GM19452 (cell line): ENCODE measurements at regions not wholly inside any gene's neighbourhood (a gene's known extent, or its start where the extent isn't known, plus 50 kb on each side); places are given as distances from the start of the nearest gene placed in this dataset.
"Not testable (repeated sequence)": the region's sequence is repeated elsewhere in the genome, so short reads cannot be mapped to it uniquely, and the experiment has no call there.

Experiments used
- ATAC-seq: cut with Tn5 transposase; IDR thresholded peaks from one replicate; pipeline ENCODE4 v1.9.1; 2021; ENCODE audit not compliant: unreplicated experiment

GRCh38 chr17:20681746-20682722, 102.5 kb downstream of the CDRT15L2 start:
- not testable (repeated sequence) for ATAC-seq

GRCh38 chr17:20683651-20684229, 104.2 kb downstream of the CDRT15L2 start:
- not testable (repeated sequence) for ATAC-seq

GRCh38 chr17:20684975-20685374, 105.5 kb downstream of the CDRT15L2 start:
- not testable (repeated sequence) for ATAC-seq

GRCh38 chr17:20687584-20687983, 108.1 kb downstream of the CDRT15L2 start:
- not testable (repeated sequence) for ATAC-seq

GRCh38 chr17:20689170-20689749, 109.7 kb downstream of the CDRT15L2 start:
- not testable (repeated sequence) for ATAC-seq

GRCh38 chr17:20692706-20693105, 113.2 kb downstream of the CDRT15L2 start:
- ATAC-seq = not testable (repeated sequence)

GRCh38 chr17:20695871-20696270, 116.3 kb downstream of the CDRT15L2 start:
- not testable (repeated sequence) for ATAC-seq

- ATAC-seq = peak; percentile 91
Observed at GRCh38 chr17:20698463-20699206, 119.1 kb downstream of the CDRT15L2 start.

GRCh38 chr17:20700528-20700927, 121.0 kb downstream of the CDRT15L2 start:
- ATAC-seq = not testable (repeated sequence)

- not testable (repeated sequence) for ATAC-seq
Observed at GRCh38 chr17:20701366-20701765, 121.8 kb downstream of the CDRT15L2 start.

GRCh38 chr17:20702692-20703091, 123.2 kb downstream of the CDRT15L2 start:
- no peak for ATAC-seq

GRCh38 chr17:20703781-20704180, 124.3 kb downstream of the CDRT15L2 start:
- no peak for ATAC-seq

GRCh38 chr17:20705186-20705585, 125.7 kb downstream of the CDRT15L2 start:
- not testable (repeated sequence) for ATAC-seq

- ATAC-seq = no peak
Observed at GRCh38 chr17:20706751-20707373, 127.3 kb downstream of the CDRT15L2 start.

- ATAC-seq = not testable (repeated sequence)
Observed at GRCh38 chr17:20708821-20709220, 129.3 kb downstream of the CDRT15L2 start.

- ATAC-seq = not testable (repeated sequence)
Observed at GRCh38 chr17:20716481-20716880, 137.0 kb downstream of the CDRT15L2 start.

GRCh38 chr17:20721171-20721570, 141.6 kb downstream of the CDRT15L2 start:
- ATAC-seq = no peak

- ATAC-seq = not testable (repeated sequence)
Observed at GRCh38 chr17:20724391-20724790, 144.9 kb downstream of the CDRT15L2 start.

- not testable (repeated sequence) for ATAC-seq
Observed at GRCh38 chr17:20727201-20727600, 147.7 kb downstream of the CDRT15L2 start.

GRCh38 chr17:20728181-20728580, 148.7 kb downstream of the CDRT15L2 start:
- no peak for ATAC-seq
